ENCODE measurements at regions not wholly inside any gene's neighbourhood (a gene's known extent, or its start where the extent isn't known, plus 50 kb on each side); places are given as distances from the start of the nearest gene placed in this dataset.

DNA sequence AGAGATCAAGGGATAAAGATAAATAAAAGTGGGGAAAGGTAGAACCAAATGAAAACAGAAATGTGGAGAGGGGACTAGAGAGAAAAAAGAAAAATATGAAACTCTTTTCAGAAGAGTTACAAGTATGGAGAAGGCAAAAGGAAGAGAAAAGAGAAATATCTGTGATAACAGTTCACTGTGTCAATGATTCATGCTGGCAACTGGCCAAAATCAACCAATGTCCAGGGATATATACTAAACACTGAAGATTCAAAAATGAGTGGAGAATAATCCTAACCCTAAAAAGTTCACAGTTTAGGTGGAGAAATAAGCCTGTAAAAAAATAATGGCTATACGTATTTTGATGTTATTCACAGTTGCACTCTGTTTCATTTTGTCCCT lies 372.3 kb upstream of the KITLG start:
- Histone ChIP-seq H3K27me3 (no peaks in the 10 kb centered on the region), H3K4me3 (no peak overlapping the region), H3K36me3 (no peaks in the 10 kb centered on the region), H3K4me1 (peaks cover 0 to 1% (median under 1%) of the 10 kb centered on the region in 4 donors), H3K27ac (no peak overlapping the region), H3K9me3 (no peaks in the 10 kb centered on the region)
- 91 to 92% methylated on average over 1 of the region's 1 CpG for WGBS, 2 donors
- ATAC-seq (ENCODE audit: low FRiP score in 2 of 2) (no peak), DNase-seq (no peak)
- TF ChIP-seq, protein P1, sequence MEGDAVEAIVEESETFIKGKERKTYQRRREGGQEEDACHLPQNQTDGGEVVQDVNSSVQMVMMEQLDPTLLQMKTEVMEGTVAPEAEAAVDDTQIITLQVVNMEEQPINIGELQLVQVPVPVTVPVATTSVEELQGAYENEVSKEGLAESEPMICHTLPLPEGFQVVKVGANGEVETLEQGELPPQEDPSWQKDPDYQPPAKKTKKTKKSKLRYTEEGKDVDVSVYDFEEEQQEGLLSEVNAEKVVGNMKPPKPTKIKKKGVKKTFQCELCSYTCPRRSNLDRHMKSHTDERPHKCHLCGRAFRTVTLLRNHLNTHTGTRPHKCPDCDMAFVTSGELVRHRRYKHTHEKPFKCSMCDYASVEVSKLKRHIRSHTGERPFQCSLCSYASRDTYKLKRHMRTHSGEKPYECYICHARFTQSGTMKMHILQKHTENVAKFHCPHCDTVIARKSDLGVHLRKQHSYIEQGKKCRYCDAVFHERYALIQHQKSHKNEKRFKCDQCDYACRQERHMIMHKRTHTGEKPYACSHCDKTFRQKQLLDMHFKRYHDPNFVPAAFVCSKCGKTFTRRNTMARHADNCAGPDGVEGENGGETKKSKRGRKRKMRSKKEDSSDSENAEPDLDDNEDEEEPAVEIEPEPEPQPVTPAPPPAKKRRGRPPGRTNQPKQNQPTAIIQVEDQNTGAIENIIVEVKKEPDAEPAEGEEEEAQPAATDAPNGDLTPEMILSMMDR (IDR thresholded peaks at IDR 0.05) = no peak
- no peak for TF ChIP-seq POLR2AphosphoS5 (IDR thresholded peaks at IDR 0.05)
- no peak for TF ChIP-seq EP300 (IDR thresholded peaks at IDR 0.05)
- TF ChIP-seq POLR2A (IDR thresholded peaks at IDR 0.05) = no peak

- WGBS, 2 donors = 57 to 66% methylated on average over 2 of the region's 2 CpGs
Observed at GRCh38 chr12:88951860-88952561, 371.7 kb upstream of the KITLG start.

DNA sequence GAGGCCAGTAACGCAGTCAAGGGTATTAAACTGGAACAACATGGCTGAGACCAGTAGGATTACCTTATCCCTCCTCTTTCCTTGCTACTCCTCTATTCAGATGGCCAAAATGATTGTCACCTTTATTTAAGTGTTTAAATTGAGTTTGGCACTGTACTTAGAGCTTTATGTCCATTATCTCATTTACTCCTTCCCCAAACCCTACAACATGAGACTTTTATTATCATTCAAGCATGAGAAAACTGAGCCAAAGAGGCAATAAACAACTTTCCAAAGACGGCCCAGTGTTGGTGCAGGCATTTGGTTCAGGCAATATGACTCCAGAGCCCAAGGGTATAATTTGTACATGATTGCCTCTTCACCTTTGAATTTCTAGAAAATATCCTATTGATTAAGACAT lies 370.9 kb upstream of the KITLG start:
- H3K27me3 ChIP-seq = no peaks in the 10 kb centered on the region
- H3K36me3 ChIP-seq = no peaks in the 10 kb centered on the region
- peaks cover 5 to 12% (median 7%) of the 10 kb centered on the region in 4 donors for H3K4me1 ChIP-seq
- no peak overlapping the region for H3K27ac ChIP-seq
- 64 to 87% methylated on average over 2 of the region's 2 CpGs for WGBS, 2 donors
- H3K4me3 ChIP-seq = no peak overlapping the region
- DNase-seq = no peak
- no peaks in the 10 kb centered on the region for H3K9me3 ChIP-seq
- TF ChIP-seq POLR2A (IDR thresholded peaks at IDR 0.05) = no peak
- TF ChIP-seq, protein P1 (IDR thresholded peaks at IDR 0.05) = no peak
- no peak for TF ChIP-seq POLR2AphosphoS5 (IDR thresholded peaks at IDR 0.05)
- TF ChIP-seq EP300 (IDR thresholded peaks at IDR 0.05) = no peak
- ATAC-seq (ENCODE audit: low FRiP score in 2 of 2) = no peak

More at GRCh38 chr12:88951860-88952561, 371.7 kb upstream of the KITLG start:
- TF ChIP-seq, protein P1 (IDR thresholded peaks at IDR 0.05) = no peak
- TF ChIP-seq EP300 (IDR thresholded peaks at IDR 0.05) (no peak), POLR2AphosphoS5 (IDR thresholded peaks at IDR 0.05) (no peak), POLR2A (IDR thresholded peaks at IDR 0.05) (no peak)
- H3K4me1 ChIP-seq = peaks cover under 1 to 7% (median 5%) of the 10 kb centered on the region in 4 donors
- ATAC-seq (ENCODE audit: low FRiP score in 2 of 2) (no peak), DNase-seq (no peak)
- no peak overlapping the region for H3K27ac ChIP-seq
- H3K27me3 ChIP-seq = no peaks in the 10 kb centered on the region
- H3K4me3 ChIP-seq = no peak overlapping the region
- H3K36me3 ChIP-seq = no peaks in the 10 kb centered on the region
- no peaks in the 10 kb centered on the region for H3K9me3 ChIP-seq

- no peak for DNase-seq
- Histone ChIP-seq H3K4me3 (no peak overlapping the region), H3K27ac (no peak overlapping the region), H3K9me3 (no peaks in the 10 kb centered on the region), H3K27me3 (no peaks in the 10 kb centered on the region), H3K4me1 (peaks cover 6 to 25% (median 20%) of the 10 kb centered on the region in 4 donors), H3K36me3 (no peaks in the 10 kb centered on the region)
- ATAC-seq (ENCODE audit: low FRiP score in 2 of 2) = no peak
- no peak for TF ChIP-seq POLR2A (IDR thresholded peaks at IDR 0.05)
- TF ChIP-seq EP300 (IDR thresholded peaks at IDR 0.05) = no peak
- no peak for TF ChIP-seq POLR2AphosphoS5 (IDR thresholded peaks at IDR 0.05)
- TF ChIP-seq, protein P1 (IDR thresholded peaks at IDR 0.05) = no peak
- WGBS, 2 donors = 89 to 92% methylated on average over 3 of the region's 3 CpGs
Observed at GRCh38 chr12:88947486-88948043, 367.3 kb upstream of the KITLG start.
